ENCODE measurements at regions not wholly inside any gene's neighbourhood (a gene's known extent, or its start where the extent isn't known, plus 50 kb on each side); places are given as distances from the start of the nearest gene placed in this dataset.

GRCh38 chr2:15765211-15765610 is 173.5 kb downstream of the DDX1 start:
- TF ChIP-seq CSDC2 (CRISPR knock-in tag; IDR thresholded peaks at IDR 0.05) (no peak), POU6F1 (CRISPR knock-in tag; IDR thresholded peaks at IDR 0.05; ENCODE audit: borderline replicate concordance, low read depth) (no peak), GLIS3 (CRISPR knock-in tag; IDR thresholded peaks at IDR 0.05) (no peak), ZNF70 (CRISPR knock-in tag; IDR thresholded peaks at IDR 0.05) (no peak), ZFP3 (CRISPR knock-in tag; IDR thresholded peaks at IDR 0.05) (no peak), PATZ1 (CRISPR knock-in tag; IDR thresholded peaks at IDR 0.05; ENCODE audit: borderline replicate concordance) (no peak)
- no peak for ATAC-seq

- no peak for ATAC-seq
- no peak for TF ChIP-seq ZFP3 (CRISPR knock-in tag; IDR thresholded peaks at IDR 0.05)
- TF ChIP-seq ZNF70 (CRISPR knock-in tag; IDR thresholded peaks at IDR 0.05) = no peak
- no peak for TF ChIP-seq ZFP30 (CRISPR knock-in tag; IDR thresholded peaks at IDR 0.05)
- no peak for TF ChIP-seq BACH2 (CRISPR knock-in tag; IDR thresholded peaks at IDR 0.05; ENCODE audit: borderline replicate concordance)
- TF ChIP-seq CSDC2 (CRISPR knock-in tag; IDR thresholded peaks at IDR 0.05) = no peak
- no peak for TF ChIP-seq RARB (CRISPR knock-in tag; IDR thresholded peaks at IDR 0.05)
- no peak for TF ChIP-seq CREB5 (CRISPR knock-in tag; IDR thresholded peaks at IDR 0.05; ENCODE audit: low read depth)
- TF ChIP-seq OSR1 (CRISPR knock-in tag; IDR thresholded peaks at IDR 0.05) = no peak
Measured at GRCh38 chr2:15765686-15766302, 174.1 kb downstream of the DDX1 start.

GRCh38 chr2:15766303-15766861 is 174.0 kb upstream of the MYCN start:
- ATAC-seq = no peak
- TF ChIP-seq BACH2 (CRISPR knock-in tag; IDR thresholded peaks at IDR 0.05; ENCODE audit: borderline replicate concordance) = no peak
- no peak for TF ChIP-seq PPARA (CRISPR knock-in tag; IDR thresholded peaks at IDR 0.05; ENCODE audit: borderline replicate concordance)
- TF ChIP-seq ESRRG (CRISPR knock-in tag; IDR thresholded peaks at IDR 0.05) = no peak
- no peak for TF ChIP-seq ARNTL (CRISPR knock-in tag; IDR thresholded peaks at IDR 0.05; ENCODE audit: borderline replicate concordance, low read depth)
- no peak for TF ChIP-seq OSR1 (CRISPR knock-in tag; IDR thresholded peaks at IDR 0.05)
- no peak for TF ChIP-seq GLIS3 (CRISPR knock-in tag; IDR thresholded peaks at IDR 0.05)
- TF ChIP-seq ZFP30 (CRISPR knock-in tag; IDR thresholded peaks at IDR 0.05) = no peak
- no peak for TF ChIP-seq CREB5 (CRISPR knock-in tag; IDR thresholded peaks at IDR 0.05; ENCODE audit: low read depth)
- TF ChIP-seq TOX (CRISPR knock-in tag; IDR thresholded peaks at IDR 0.05; ENCODE audit: borderline replicate concordance) = no peak
- TF ChIP-seq RARB (CRISPR knock-in tag; IDR thresholded peaks at IDR 0.05) = no peak
- no peak for TF ChIP-seq ZC3H10 (CRISPR knock-in tag; IDR thresholded peaks at IDR 0.05)
- TF ChIP-seq POU6F1 (CRISPR knock-in tag; IDR thresholded peaks at IDR 0.05; ENCODE audit: borderline replicate concordance, low read depth) = no peak
- no peak for TF ChIP-seq TCF4 (CRISPR knock-in tag; IDR thresholded peaks at IDR 0.05; ENCODE audit: borderline replicate concordance)
- no peak for TF ChIP-seq TSHZ2 (CRISPR knock-in tag; IDR thresholded peaks at IDR 0.05)
